Activated T-cell treated with anti-CD3 and anti-CD28 coated beads for 1 hour (primary cell): ENCODE measurements at regions not wholly inside any gene's neighbourhood (a gene's known extent, or its start where the extent isn't known, plus 50 kb on each side); places are given as distances from the start of the nearest gene placed in this dataset.
"Not testable (repeated sequence)": the region's sequence is repeated elsewhere in the genome, so short reads cannot be mapped to it uniquely, and the experiment has no call there.

Source experiments
- DNase-seq: peaks from one replicate; pipeline ENCODE4 v3.0.0-alpha.2; 2020; ENCODE audit warnings: low read depth

DNA sequence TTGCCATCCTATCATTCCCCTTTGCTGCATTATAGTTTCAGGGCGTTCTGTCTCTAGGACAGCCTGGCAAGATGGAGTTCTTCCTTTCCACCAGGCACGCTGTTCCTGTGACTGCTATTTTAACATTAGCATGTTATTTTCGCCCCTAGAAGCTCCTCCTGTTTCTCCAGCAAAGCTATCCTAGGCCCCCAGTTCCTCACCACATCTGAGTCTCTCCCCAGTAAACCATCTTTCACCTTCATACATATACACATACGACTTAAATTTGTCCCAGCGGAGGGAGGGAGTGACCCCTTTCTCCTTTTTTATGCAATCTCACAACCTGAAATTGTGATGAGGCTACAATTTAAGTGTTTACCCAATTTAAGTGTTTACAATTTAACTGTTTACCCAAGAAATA, 66.7 kb upstream of the FRMD6 start:
- no peak for DNase-seq

DNA sequence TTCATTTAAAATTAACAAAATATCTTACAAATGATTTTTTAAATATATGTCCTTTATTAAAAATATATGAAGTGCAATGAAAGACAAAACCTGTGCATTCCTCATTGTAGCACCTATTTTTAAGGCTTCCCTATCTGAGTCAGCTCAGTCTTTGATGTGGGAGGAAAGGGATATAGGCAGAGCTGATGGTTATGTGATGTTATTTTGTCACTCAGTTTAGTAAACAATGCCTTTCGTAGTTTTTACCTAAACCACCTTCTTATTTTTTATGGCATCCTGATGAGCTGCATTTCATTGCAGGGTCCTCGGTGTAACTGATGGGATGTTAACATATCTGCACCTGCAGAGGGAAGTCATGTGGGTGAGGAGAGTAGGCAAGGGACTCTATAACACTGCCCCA, 58.9 kb upstream of the FRMD6 start:
- DNase-seq: no peak

DNA sequence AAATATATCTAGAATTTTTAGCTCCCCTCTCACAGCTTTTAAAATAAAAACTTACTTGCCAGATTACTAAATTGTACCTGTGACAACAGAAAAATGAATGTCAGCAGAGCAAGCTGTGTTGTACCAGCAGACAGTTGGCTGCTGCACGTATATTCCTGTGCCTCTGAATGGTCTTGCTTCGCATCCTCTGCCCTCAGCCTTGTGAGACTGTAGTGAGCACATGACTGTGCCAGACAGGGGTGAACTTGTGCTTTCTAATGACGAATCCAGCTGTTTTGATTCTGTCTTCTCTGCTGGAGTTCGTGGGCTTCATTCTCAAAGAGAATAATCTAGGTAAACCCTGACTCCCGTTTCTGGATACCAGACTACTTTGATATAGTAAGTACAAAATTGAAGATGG, 58.3 kb upstream of the FRMD6 start:
- no peak for DNase-seq

DNA sequence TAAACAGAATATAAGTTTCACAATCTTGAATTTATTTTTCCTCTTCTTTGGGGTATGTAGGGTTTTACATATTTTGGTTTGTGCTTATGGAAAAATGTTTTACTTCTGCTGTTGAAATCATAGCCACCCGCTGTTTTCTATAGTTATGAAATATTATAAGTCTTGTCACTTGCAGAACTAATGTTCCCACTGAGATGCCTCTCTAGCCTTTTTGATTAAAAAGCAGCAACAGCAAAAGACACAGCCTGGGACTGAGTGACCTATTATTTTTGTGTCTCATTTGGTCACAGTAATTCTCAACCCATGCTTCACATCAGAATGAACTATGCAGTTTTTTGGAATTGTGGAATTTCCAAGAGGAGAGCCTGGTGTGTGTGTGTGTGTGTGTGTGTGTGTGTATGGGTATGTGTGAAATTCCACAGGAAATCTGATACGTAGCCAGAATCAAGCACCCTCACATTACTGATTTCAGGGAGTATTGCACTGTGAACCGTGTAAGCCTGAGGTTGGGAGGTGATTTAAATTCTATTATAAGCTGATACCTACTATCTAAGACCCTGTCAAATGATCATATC, 55.7 kb upstream of the FRMD6 start:
- DNase-seq: no peak

DNA sequence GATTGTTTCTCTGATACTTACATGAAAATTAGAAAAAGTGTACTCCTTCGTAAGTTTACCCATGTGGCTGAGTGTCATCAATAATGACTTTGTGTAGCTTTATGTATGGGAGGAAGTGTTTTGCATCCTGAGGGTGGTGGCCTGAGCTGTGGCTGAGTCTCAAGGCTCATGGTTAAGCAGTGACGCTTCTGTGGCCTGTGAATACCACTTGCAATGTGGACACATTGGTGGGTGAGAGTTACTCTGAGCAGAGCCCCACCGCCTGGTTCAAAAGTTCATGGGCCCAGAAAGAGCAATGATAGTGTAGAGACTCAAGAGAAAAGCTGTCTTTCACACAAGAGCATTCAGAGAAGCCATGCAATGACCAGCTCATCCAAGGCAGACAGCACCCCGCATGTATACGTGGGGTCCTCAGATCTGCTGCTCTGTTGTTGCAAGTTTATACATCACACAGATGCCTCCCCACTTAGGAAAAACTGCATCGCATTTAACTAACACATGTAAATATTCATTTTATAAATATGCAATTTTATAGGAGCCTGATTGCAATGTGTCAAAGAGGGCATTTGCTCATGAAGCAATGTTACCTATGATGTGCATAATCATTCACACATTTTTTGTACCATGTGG, 55.1 kb upstream of the FRMD6 start:
- DNase-seq: no peak

DNA sequence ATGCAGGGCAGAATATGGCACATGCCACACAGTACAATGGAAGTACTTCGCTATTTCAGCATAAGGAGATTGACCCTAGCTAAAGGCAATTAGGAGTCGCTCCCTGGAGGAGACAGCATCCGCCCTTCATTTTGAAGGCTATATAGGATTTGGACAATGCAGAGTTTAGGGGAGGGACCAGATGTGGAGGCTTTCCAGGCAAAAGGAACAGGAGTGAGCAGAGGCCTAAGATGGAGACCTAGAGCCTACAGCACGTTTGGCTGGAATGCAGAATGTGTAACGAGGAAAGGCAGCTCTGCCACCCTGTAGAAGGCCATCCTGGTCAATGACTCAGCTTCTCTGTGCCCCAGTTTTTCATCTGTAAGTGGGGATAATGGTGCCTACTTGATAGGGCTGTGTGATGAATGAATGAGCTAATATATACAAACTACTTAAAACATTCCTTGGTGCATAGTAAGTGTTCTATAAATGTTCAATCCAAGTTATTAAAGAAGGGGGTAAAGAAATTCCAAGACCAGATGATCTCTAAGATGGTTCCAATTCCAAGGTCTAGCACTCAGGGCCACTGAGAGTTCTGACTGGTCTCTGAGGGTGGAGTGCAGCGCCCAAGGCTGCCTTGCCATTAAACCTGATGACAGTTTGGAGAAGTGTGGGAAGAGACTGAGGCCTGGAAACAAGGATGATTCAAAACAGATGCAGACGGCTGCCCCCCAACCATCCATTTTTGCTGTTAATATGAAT, 54.3 kb upstream of the FRMD6 start:
- no peak for DNase-seq

DNA sequence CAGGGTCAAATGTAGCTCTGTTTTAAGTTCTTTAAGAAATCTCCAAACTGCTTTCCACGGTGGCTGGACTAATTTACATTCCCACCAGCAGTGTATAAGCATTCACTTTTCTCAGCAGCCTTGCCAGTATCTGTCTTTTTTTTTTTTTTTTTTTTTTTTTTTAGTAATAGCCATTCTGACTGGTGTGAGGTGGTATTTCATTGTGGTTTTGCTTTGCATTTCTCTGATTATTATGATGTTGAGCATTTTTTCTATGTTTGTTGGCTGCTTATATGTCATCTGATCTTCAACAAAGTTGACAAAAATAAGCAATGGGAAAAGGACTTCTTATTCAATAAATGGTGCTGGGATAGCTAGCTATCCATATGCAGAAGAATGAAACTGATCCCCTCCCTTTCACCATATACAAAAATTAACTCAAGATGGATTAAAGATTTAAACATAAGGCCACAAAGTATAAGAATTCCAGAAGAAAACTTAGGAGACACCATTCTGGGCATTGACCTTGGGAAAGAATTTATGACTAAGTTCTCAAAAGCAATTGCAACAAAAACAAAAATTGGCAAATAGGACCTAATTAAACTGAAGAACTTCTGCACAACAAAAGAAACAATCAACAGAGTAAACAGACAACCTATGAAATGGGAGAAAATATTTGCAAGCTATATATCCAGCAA, 52.6 kb upstream of the FRMD6 start:
- DNase-seq: not testable (repeated sequence)

DNA sequence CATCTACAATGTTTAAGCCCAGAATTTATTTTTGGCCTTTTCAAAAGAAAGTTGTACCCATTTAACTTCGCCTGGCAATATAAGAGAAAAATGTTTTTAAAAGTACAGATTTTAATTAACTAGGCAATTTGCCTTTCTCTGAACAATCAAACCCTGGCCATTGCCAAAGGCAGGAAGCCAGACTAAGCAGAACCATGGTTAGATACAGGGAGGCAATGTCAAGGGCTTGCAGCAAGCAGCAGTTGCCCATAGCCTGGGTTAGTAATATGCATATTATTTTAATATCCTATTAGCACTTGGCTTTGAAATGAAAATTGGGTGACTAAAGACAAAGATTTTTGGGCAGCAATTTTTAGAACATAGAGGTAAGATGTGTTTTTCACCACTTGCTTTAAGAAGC, 51.1 kb upstream of the FRMD6 start:
- no peak for DNase-seq
